NT2/D1 (cell line): ENCODE measurements at regions not wholly inside any gene's neighbourhood (a gene's known extent, or its start where the extent isn't known, plus 50 kb on each side); places are given as distances from the start of the nearest gene placed in this dataset.

ENCODE experiments used
- DNase-seq: peaks from one replicate; pipeline ENCODE4 v3.0.0-alpha.2; 2011; ENCODE audit warnings: low read depth, low spot score
- H3K27me3 ChIP-seq: 2 replicates; pipeline ENCODE4 v1.6.0; 2011; ENCODE audit warnings: mild to moderate bottlenecking; ENCODE audit not compliant: insufficient read length, insufficient read depth
- H3K36me3 ChIP-seq: 2 replicates; pipeline ENCODE4 v1.6.1; 2011; ENCODE audit warnings: mild to moderate bottlenecking, low read length, mixed read lengths; ENCODE audit not compliant: insufficient read depth, insufficient read length
- H3K4me1 ChIP-seq: 2 replicates; pipeline ENCODE4 v1.5.1; 2011; ENCODE audit not compliant: insufficient read depth, insufficient read length
- H3K4me3 ChIP-seq: 2 replicates; pipeline ENCODE4 v1.5.1; 2011; ENCODE audit warnings: low read depth; ENCODE audit not compliant: insufficient read length
- H3K9ac ChIP-seq: 2 replicates; pipeline ENCODE4 v1.6.0; 2011; ENCODE audit warnings: low read depth; ENCODE audit not compliant: insufficient read length
- H3K9me3 ChIP-seq: 2 replicates; pipeline ENCODE4 v1.5.1; 2011; ENCODE audit warnings: mild to moderate bottlenecking, low read length; ENCODE audit not compliant: insufficient read depth
- SUZ12 ChIP-seq: IDR thresholded peaks from 2 replicates; pipeline ENCODE4 v1.6.1; 2011; ENCODE audit not compliant: insufficient read length, insufficient read depth; ENCODE audit errors: extremely low read depth
- YY1 ChIP-seq: IDR thresholded peaks from 2 replicates; pipeline ENCODE4 v1.6.1; 2011; ENCODE audit not compliant: insufficient read length, insufficient read depth
- ZNF274 ChIP-seq: IDR thresholded peaks from 2 replicates; pipeline ENCODE4 v1.6.1; 2011; ENCODE audit warnings: mild to moderate bottlenecking, low read depth, low read length

- H3K4me3 ChIP-seq, result no peak overlapping the region
- peaks cover 9% of the 10 kb centered on the region for H3K36me3 ChIP-seq
- H3K4me1 ChIP-seq, result no peaks in the 10 kb centered on the region
- H3K27me3 ChIP-seq, result no peaks in the 10 kb centered on the region
- no peak for DNase-seq
- no peak overlapping the region for H3K9ac ChIP-seq
- no peaks in the 10 kb centered on the region for H3K9me3 ChIP-seq
- TF ChIP-seq ZNF274 (no peak), SUZ12 (no peak), YY1 (no peak)
These were observed 1234.1 kb downstream of the BRD1 start for GRCh38 chr22:48593551-48593950.

DNA sequence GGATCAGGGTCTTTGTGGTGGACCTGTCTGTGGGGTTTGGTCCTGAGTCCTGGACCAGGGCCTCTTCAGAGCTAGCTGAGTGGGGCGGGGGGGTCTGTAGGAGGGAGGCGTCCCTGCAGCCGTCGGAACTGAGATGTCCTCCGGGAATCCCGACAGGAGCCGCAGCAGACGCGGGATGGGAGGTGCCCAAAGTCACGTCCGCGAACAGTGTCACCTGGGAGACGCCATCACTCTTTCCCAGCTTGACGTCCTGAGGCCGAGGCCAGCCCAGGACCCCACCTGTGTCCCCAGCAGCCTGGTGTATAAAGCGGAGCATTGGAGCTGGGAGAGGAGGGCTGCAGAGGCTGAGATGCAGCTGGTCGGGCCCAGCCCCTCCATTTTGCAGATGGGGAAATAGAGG is 1234.7 kb downstream of the BRD1 start:
- DNase-seq, result no peak
- H3K4me3 ChIP-seq, result no peak overlapping the region
- H3K36me3 ChIP-seq, result peaks cover 9% of the 10 kb centered on the region
- H3K27me3 ChIP-seq, result no peaks in the 10 kb centered on the region
- no peaks in the 10 kb centered on the region for H3K9me3 ChIP-seq
- H3K9ac ChIP-seq, result no peak overlapping the region
- no peaks in the 10 kb centered on the region for H3K4me1 ChIP-seq
- no peak for TF ChIP-seq YY1
- TF ChIP-seq ZNF274, result no peak
- TF ChIP-seq SUZ12, result no peak

DNA sequence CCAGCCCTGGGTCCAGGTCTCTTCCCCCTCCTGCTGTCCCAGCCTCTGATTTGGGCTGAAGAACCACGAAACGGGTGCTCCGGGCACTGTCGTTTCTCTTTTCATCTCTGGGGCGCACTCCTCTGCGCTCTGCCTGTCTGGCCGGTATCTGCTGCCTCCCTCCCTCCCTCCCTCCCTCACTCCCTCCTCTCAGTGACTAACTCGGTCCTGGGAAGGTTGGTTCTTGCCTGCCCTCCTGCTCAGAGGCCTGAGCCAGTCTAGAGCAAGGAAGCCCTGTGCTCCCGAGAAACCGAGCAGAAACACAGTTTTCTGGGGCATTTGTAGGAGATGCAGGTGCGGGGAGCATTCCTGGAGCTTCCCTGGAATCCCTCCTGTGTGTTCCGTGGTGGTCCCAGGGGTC is 1235.2 kb downstream of the BRD1 start:
- Histone ChIP-seq H3K9me3 (no peaks in the 10 kb centered on the region), H3K27me3 (no peaks in the 10 kb centered on the region), H3K36me3 (peaks cover 9% of the 10 kb centered on the region), H3K4me1 (no peaks in the 10 kb centered on the region), H3K9ac (no peak overlapping the region), H3K4me3 (no peak overlapping the region)
- DNase-seq, result no peak
- no peak for TF ChIP-seq SUZ12

DNA sequence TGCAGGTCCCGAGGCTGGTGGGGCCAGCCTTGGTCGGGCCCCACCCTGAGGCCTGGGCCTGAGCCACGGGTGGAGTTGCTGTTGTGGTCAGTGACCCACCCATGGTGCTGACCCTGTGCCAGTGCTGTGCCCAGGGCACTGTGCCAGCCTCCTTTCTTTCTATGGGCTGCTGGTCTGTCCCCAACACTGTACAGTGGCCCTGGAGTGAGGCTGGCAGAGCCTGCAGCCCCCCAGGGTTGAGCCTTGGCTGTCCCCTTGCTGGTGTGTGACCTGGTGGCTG is 1235.7 kb downstream of the BRD1 start:
- H3K36me3 ChIP-seq, result peaks cover 5% of the 10 kb centered on the region
- TF ChIP-seq ZNF274 (no peak), YY1 (no peak), SUZ12 (no peak)
- H3K4me3 ChIP-seq, result no peak overlapping the region
- no peaks in the 10 kb centered on the region for H3K4me1 ChIP-seq
- DNase-seq, result no peak
- no peak overlapping the region for H3K9ac ChIP-seq
- no peaks in the 10 kb centered on the region for H3K27me3 ChIP-seq
- no peaks in the 10 kb centered on the region for H3K9me3 ChIP-seq

DNA sequence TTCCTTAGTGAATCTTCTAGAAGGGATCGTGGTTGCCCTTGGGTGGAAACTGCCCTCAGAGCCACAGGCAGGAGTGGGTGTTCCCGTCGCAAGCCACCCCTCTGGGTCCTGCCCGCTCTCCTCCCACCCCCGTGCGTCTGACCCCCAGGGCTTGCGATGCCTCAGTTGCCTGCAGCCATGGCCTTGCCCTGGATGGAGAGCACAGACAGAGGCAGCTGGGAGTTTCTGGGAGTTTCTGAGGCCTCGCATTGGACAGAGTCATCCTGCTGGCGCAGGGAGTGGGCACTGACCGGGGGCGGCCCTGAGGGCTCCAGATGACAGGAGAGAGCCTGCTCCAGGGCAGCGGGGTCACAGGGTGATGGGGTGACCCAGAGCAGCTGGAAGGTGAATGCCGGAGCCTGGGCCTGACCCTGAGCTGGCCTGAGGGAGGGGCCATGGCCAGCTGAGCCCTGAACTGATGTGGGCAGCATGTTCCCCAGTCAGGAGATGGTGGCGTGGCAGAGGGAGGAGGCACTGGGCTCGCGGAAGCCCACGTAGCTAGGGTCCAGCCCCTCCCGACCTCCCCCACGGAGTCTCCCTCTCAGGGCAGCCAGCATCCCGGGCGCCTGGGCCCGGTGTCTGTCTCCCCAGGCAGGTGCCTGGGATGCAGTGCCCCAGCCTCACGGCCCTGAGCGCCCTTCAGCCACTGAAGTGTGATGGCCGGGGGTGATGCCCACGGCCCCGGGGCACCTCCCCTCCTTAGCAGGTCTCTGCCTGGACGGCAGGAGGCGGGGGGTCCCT is 1236.2 kb downstream of the BRD1 start:
- Histone ChIP-seq H3K9ac (no peak overlapping the region), H3K36me3 (peaks cover 5% of the 10 kb centered on the region), H3K4me1 (no peaks in the 10 kb centered on the region), H3K4me3 (no peak overlapping the region), H3K9me3 (no peaks in the 10 kb centered on the region), H3K27me3 (no peaks in the 10 kb centered on the region)
- DNase-seq, result no peak
- TF ChIP-seq SUZ12 (no peak), ZNF274 (no peak), YY1 (no peak)

DNA sequence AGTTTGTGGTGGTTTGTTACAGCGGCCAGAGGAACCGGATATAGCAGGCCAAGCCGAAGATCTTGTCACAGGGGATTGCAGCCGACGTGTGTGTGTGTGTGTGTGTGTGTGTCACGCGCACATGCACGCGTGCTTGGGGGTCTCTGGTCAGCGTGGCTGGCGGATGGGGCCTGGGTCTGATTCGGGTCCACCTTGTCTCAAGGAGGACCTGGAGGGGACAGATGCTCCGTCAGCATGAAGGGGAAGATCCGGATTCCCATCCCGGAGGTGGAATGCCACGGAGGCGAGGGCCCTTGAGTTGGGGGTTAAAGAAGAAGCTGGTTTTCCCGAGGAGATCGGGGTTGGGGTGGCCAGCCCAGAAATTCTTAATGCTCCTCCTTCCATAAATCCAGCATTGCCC is 1237.8 kb downstream of the BRD1 start:
- Histone ChIP-seq H3K36me3 (peaks cover 5% of the 10 kb centered on the region), H3K27me3 (no peaks in the 10 kb centered on the region), H3K4me1 (peaks cover 4% of the 10 kb centered on the region), H3K9me3 (no peaks in the 10 kb centered on the region), H3K4me3 (no peak overlapping the region), H3K9ac (no peak overlapping the region)
- TF ChIP-seq SUZ12, result no peak
- no peak for DNase-seq

DNA sequence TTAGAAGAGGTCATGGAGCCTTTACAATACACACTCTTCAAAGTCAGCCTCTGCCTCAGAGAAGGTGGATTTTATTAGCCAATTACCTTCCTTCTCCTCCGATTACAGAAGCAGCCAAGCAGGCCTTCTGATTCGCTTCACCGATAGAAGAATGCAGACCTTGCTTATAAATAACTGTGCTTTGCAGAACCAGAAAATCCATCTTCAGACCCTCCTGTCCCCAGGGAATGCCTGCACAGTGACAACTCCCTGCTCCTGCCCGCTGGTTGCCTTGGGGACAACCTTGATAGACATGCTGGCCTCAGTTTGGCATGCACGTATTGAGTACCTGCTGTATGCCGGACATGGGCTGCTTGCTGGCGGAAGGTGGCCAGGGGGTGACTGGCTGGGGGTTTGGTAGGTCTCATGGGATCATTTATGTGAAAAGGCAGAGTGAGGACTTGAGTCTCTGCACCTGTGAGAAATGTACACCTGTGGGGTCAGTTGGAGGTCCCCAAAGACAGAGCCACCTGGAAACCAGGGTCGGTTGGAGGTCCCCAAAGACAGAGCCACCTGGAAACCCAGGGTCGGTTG is 1238.7 kb downstream of the BRD1 start:
- DNase-seq, result no peak
- TF ChIP-seq ZNF274, result no peak
- no peak for TF ChIP-seq YY1
- no peak for TF ChIP-seq SUZ12
- Histone ChIP-seq H3K4me1 (peaks cover 4% of the 10 kb centered on the region), H3K27me3 (no peaks in the 10 kb centered on the region), H3K9ac (no peak overlapping the region), H3K36me3 (peaks cover 2% of the 10 kb centered on the region), H3K9me3 (no peaks in the 10 kb centered on the region), H3K4me3 (no peak overlapping the region)
